Ramos (cell line): ENCODE measurements at regions not wholly inside any gene's neighbourhood (a gene's known extent, or its start where the extent isn't known, plus 50 kb on each side); places are given as distances from the start of the nearest gene placed in this dataset.

Source experiments
- in situ Hi-C: fragments of 300-500 bp; cut with MboI; formaldehyde crosslinking; loops from one replicate; pipeline ENCODE4 v1.14.3; 2022; ENCODE audit warnings: low sequenced_read_pairs; ENCODE audit not compliant: unreplicated experiment

GRCh38 chr1:106802181-106802580, 254.3 kb upstream of the PRMT6 start:
- in situ Hi-C loops: no loop called here

DNA sequence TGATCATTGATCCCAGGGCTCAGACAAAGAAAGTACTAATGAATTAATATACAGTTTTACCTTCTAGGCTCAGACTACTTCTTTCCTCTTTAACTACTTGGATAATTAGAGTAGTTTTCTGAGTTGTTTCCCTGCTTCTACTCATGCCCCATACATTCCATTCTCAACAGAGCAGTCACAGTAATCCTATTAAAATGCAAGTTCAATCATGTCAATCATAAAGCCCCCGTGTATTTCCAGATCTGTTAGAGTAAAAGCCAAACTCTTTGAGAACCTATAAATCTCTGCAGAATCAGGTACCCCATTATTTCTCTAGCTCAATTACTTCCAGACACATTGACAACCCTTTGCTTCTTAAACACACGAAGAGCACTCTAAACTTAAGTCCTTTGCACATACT, 242.1 kb upstream of the PRMT6 start:
- in situ Hi-C loops: no loop called here

DNA sequence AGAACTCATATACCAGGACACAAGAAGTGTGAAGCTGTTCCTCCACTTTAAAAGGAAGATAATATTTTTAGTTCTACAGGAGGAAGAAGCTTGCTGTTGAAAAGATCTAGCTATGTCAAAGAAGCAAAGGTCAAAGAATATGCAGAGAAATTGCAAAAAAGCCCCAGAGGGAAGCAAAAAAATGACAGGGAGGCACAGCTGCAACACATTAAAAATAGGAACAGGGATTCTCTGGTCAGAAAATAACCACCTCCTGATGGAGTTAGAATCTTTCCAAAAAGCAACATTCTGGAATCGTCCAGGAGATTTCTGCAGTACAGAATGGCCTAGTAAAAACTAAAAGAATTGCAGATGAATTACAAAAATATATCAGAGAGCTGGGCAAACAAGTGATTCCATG, 238.9 kb upstream of the PRMT6 start:
- in situ Hi-C loops: no loop called here

DNA sequence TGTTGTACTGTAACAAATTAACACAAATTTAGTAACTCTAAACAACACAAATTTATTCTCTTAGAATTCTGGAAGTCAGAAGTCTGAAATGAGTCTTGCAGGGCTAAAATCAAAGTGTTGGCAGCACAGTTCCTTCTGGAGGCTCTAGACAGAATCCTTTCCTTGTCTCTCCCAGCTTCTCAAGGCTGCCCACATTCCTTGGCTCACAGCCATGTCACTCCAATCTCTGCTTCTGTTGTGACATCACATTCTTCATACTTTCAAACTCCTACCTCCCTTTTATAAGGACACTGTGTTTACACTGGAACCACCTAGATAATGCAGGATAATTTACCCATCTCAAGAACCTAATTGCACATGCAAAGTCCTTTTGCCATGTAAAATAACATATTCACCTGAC, 225.0 kb upstream of the PRMT6 start:
- in situ Hi-C loops: no loop called here

DNA sequence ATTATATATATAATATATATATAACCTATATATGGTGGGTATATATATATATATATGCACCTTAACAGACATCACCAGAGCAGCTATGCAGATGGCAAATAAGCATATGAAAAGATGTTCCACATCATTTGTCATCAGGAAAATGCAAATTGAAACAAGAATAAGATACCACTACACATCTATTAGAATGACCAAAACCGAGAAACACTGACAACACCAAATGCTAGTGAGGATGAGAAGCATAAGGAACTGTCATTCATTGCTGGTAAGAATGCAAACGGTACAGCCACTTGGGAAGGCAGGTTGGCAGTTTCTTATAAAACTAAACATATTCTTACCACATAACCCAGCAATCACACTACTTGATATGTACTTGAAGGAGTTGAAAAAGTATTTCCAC, 219.8 kb upstream of the PRMT6 start:
- in situ Hi-C loops: no loop called here

DNA sequence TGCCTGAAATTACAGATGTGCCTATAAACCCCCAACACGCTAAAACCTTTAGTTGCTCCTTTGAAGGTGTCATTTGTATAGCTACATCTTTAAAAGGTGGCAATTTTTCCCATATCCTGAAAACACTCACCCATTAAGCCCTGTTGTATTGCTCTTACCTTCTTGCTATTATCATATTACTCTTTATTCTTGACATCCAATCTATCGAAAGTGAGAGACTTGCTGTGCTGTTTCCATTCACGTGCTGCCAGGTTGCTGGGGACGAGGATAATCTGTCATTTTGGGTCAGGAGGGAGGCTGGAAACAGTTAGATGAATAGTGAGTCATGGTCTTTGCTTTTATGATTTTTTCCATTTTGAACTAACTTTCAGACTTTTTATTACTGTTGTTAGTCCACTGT, 213.0 kb upstream of the PRMT6 start:
- in situ Hi-C loops: no loop called here

DNA sequence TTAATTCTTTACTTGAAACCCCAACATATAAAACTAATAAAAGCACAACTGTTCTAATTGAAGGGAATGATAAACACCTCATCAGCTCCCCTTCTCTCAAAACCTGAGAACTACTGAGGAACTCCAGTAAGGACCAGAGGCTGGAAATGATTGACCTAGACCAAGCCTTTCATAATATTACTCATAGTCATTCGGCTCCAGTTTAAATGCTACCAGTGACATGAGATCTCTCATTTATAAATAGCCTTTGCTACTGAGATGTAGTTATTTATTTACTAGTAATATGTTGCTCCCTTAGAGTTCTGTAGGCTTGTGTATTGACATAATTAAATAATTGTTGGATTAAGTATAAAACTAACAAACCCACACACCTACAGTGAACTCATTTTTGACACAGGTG, 209.8 kb upstream of the PRMT6 start:
- in situ Hi-C loops: no loop called here

GRCh38 chr1:106861110-106861509, 195.4 kb upstream of the PRMT6 start:
- in situ Hi-C loops: no loop called here

DNA sequence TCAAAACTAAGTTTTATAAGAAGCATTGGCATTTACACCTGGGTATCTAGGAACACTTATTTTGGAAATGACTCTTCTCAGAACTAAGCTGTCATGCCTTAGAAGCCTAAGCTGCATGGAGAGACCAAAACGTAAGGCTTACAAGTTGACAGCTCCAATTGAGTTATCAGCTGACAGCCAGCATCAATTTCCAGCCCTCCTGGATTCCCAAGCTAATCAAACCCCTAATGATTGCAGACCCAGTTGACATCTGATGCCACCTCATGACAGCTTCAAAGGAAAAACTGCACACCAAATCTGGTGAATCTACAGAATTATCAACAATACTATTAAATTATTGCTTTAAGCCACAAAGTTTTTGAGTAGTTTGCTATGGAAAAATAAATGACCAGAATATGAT, 187.6 kb upstream of the PRMT6 start:
- in situ Hi-C loops: no loop called here

- in situ Hi-C loops: no loop called here
These were observed 180.9 kb upstream of the PRMT6 start for GRCh38 chr1:106875622-106876021.

- in situ Hi-C loops: no loop called here
These were observed 180.1 kb upstream of the PRMT6 start for GRCh38 chr1:106876384-106876783.

DNA sequence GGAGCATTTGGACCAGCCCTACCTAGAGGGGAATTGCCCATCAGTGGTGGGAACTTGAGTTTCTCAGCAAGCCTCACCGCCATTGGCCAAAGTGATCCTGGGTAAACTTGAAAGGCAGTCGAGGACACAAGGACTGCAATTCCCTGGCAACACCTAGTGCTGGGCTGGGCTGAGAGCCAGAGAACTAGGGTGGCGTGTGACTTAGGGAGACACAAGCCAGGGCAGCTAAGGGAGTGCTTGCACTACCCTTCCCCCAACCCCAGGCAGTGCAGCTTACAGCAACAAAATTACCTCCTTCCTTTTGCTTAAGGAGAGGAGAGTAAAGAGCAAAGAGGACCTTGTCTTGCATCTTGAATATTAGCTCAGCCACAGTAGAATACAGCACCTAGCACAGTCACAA, 176.9 kb upstream of the PRMT6 start:
- in situ Hi-C loops: no loop called here

DNA sequence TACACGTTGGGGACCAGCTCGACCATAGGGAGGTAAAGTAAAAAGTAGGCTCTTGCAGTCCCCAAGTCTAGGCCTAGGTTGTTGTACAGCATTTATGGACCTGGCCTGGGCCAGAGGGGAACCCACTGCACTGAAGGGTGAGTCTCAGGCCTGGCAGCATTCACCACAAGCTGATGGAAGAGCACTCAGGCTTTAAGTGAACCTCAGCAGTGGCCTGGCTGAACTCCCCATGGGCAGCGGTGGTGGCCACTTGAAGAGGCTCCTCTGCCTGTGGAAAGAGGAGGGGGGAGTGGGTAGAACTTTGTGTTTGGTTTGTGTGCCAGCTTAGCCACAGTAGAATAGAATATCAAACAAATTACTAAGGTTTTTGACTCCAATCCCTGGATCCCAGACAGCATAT, 176.2 kb upstream of the PRMT6 start:
- in situ Hi-C loops: no loop called here

- in situ Hi-C loops: no loop called here
These were observed 173.3 kb upstream of the PRMT6 start for GRCh38 chr1:106883208-106883607.

- in situ Hi-C loops: no loop called here
These were observed 167.4 kb upstream of the PRMT6 start for GRCh38 chr1:106889059-106889458.

GRCh38 chr1:106889583-106889982, 166.9 kb upstream of the PRMT6 start:
- in situ Hi-C loops: no loop called here

DNA sequence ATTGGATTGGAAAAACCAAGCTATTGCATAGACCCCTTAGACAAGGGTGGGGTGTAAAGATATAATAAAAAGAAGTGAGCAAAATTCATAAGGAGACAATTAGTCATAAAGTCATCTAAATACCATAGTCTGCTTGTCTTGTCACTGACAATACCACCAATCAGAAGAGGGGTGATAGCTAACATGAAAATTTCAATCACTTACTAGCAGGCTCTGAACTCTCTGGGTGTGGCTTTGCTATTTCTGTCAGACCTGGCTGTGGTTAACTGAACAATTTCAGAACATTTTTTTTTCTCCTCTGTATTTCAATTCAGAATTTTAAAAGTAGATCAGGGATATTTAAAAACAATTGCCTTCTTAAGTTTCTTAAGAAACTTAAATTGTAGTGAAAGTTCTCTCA, 158.5 kb upstream of the PRMT6 start:
- in situ Hi-C loops: no loop called here

- in situ Hi-C loops: no loop called here
These were observed 156.8 kb upstream of the PRMT6 start for GRCh38 chr1:106899644-106900043.

DNA sequence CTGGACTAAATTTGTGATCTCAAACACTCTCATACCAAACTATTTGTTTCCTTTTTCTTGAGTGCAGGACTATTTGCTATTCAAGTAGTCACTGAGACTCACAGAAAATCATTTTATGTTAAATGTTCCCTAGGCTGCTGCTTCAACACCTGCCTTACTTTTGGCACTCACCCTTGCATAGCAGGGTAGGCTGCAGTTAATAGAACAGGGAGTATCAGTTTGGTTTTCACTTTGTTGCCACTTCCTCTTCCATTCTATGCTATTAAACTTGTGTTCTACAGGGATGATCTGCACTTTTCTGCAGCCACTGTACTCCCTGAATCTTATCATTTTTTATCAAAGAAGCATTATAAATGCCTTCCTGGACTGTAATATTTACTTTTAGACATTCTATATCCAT, 148.7 kb upstream of the PRMT6 start:
- in situ Hi-C loops: no loop called here

DNA sequence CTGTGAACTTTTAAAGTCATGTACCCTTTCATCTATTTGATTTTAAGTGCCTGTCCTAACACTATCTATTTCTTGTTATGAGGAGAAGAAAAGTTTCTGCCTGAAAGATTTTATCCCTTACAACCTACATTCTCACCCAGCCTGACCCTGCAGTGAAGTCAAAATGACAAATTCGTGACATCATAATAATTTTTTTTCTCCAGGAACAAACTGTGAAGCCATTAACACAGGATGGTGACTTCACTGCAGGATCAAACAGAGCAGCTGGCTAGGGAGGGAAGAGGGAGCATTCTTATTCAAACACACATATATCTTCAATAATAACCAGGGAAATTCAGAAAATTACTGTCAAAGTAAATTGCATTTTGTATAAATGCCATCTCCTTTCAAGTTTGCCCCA, 147.8 kb upstream of the PRMT6 start:
- in situ Hi-C loops: no loop called here

DNA sequence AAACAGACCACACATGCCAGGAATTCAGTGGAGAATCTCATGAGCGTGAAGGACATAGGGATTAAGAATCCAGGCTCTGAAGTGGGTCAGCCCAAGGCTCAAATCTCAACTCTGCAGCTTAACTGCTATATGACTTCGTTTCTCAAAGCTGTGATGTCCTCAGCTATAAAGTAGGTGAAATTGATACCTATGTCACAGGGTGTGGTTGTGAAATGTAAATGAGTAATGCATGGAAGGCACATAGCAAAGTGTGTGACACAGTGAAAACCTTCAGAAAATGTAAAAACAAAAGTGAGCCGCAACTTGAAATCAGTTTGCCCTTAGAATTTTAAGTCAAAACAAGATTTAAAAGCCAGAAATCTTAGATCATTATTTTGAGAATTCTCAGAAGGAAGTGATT, 145.7 kb upstream of the PRMT6 start:
- in situ Hi-C loops: no loop called here

DNA sequence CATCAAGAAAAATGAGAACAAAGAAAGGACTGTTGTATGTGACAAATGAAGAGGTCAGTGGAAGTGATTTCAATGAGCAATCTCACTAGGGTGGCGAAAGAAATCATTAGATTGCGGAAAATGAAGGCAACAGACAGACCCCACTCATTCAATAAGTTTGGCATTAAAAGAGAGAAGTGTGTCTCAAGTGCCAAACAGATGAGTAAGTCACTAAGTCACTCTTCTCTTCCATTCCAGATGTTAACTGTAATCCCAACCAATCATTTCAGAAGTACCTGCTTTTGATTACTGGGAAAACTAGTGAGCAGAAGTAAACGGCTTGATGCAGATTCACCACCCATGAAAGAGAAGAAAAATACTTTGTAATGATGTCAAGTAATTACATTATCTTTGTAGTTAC, 144.3 kb upstream of the PRMT6 start:
- in situ Hi-C loops: no loop called here

- in situ Hi-C loops: no loop called here
These were observed 135.3 kb upstream of the PRMT6 start for GRCh38 chr1:106921186-106921585.
